IMR-90 (cell line): ENCODE measurements at regions not wholly inside any gene's neighbourhood (a gene's known extent, or its start where the extent isn't known, plus 50 kb on each side); places are given as distances from the start of the nearest gene placed in this dataset.

ENCODE experiments used
- ATAC-seq: fragments of 200-7000 bp; cut with Tn5 transposase; 2 replicates; pipeline ENCODE4 v1.9.1; 2020; ENCODE audit warnings: low read depth, mild to moderate bottlenecking, moderate library complexity
- BruUV-seq: library from RNA; stranded (reverse); fragments of 400-500 nt; replicated peaks from 2 replicates; lab custom pipeline; 2021; lab: Mats Ljungman, UMichigan
- CTCF ChIA-PET: fragments of 300-600 bp; formaldehyde crosslinking; extraction: SDS; loops from one replicate; lab custom pipeline; 2021; ENCODE audit warnings: antibody characterized with exemption; lab: Yijun Ruan, JAX
- POLR2A ChIA-PET: fragments of 300-600 bp; sonication (Branson Sonifier 250); formaldehyde crosslinking; loops from one replicate; lab custom pipeline; 2022; ENCODE audit warnings: antibody characterized with exemption; ENCODE audit not compliant: unreplicated experiment; lab: Charles Lee
- DNase-seq: peaks from one replicate; pipeline ENCODE4 v3.0.0; 2013
- H2AFZ ChIP-seq: replicated peaks from 2 replicates; pipeline ENCODE3; 2013; ENCODE audit warnings: low read length, mild to moderate bottlenecking; ENCODE audit not compliant: poor library complexity
- H2AK5ac ChIP-seq: 2 replicates; pipeline ENCODE4 v1.6.1; 2013; ENCODE audit warnings: low read depth, low read length, inconsistent platforms
- H2AK9ac ChIP-seq: replicated peaks from 2 replicates; pipeline ENCODE3; 2013; ENCODE audit warnings: mild to moderate bottlenecking, low read depth, low read length, moderate library complexity; ENCODE audit not compliant: poor library complexity
- H2BK120ac ChIP-seq: 2 replicates; pipeline ENCODE4 v1.6.1; 2013; ENCODE audit warnings: low read depth, low read length, inconsistent platforms
- H2BK15ac ChIP-seq: 3 replicates; pipeline ENCODE4 v1.6.1; 2013; ENCODE audit warnings: low read depth, low read length, inconsistent platforms
- H2BK20ac ChIP-seq: 2 replicates; pipeline ENCODE4 v1.6.1; 2013; ENCODE audit warnings: low read depth, mild to moderate bottlenecking, inconsistent platforms, low read length, moderate library complexity
- H2BK5ac ChIP-seq: 2 replicates; pipeline ENCODE4 v1.6.1; 2013; ENCODE audit warnings: mild to moderate bottlenecking, low read depth, low read length, inconsistent platforms; ENCODE audit not compliant: poor library complexity, severe bottlenecking
- H3K14ac ChIP-seq: replicated peaks from 2 replicates; pipeline ENCODE4 v1.6.1; 2013; ENCODE audit warnings: low read depth, low read length, inconsistent platforms
- H3K18ac ChIP-seq: 2 replicates; pipeline ENCODE4 v1.6.1; 2013; ENCODE audit warnings: low read depth, low read length, control low read depth
- H3K23ac ChIP-seq: 2 replicates; pipeline ENCODE4 v1.6.1; 2013; ENCODE audit warnings: low read depth, low read length, inconsistent platforms
- H3K27ac ChIP-seq: 2 replicates; pipeline ENCODE4 v1.5.1; 2013; ENCODE audit warnings: mild to moderate bottlenecking, control low read depth, low read length; ENCODE audit not compliant: insufficient read depth
- H3K27me3 ChIP-seq: 2 replicates; pipeline ENCODE4 v1.6.1; 2013; ENCODE audit warnings: low read length; ENCODE audit not compliant: control insufficient read depth, insufficient read depth
- H3K36me3 ChIP-seq: 2 replicates; pipeline ENCODE4 v1.6.1; 2013; ENCODE audit warnings: low read length, mixed read lengths; ENCODE audit not compliant: control insufficient read depth, insufficient read depth
- H3K4ac ChIP-seq: 2 replicates; pipeline ENCODE4 v1.6.1; 2013; ENCODE audit warnings: low read depth, low read length, inconsistent platforms
- H3K4me1 ChIP-seq: 2 replicates; pipeline ENCODE4 v1.6.1; 2013; ENCODE audit warnings: low read length, mixed read lengths; ENCODE audit not compliant: control insufficient read depth, insufficient read depth
- H3K4me2 ChIP-seq: 2 replicates; pipeline ENCODE4 v1.6.1; 2013; ENCODE audit warnings: low read depth, mild to moderate bottlenecking, control low read depth, low read length, moderate library complexity
- H3K4me3 ChIP-seq: 2 replicates; pipeline ENCODE4 v1.5.1; 2013; ENCODE audit warnings: low read depth, mild to moderate bottlenecking, control low read depth, low read length, moderate library complexity; ENCODE audit not compliant: insufficient read depth
- H3K56ac ChIP-seq: 2 replicates; pipeline ENCODE4 v1.6.1; 2013; ENCODE audit warnings: low read length, inconsistent platforms; ENCODE audit not compliant: insufficient read depth; ENCODE audit errors: extremely low read depth
- H3K79me1 ChIP-seq, 2 experiments: 2 replicates each; pipeline ENCODE4 v1.6.1; 2013; ENCODE audit warnings: low read length in 2 of 2, inconsistent platforms in 1 of 2, low read depth in 1 of 2
- H3K9ac ChIP-seq: 2 replicates; pipeline ENCODE4 v1.6.1; 2013; ENCODE audit warnings: low read depth, low read length, control low read depth
- H3K9me1 ChIP-seq: 2 replicates; pipeline ENCODE4 v1.6.1; 2013; ENCODE audit warnings: low read length, inconsistent platforms; ENCODE audit not compliant: insufficient read depth
- H3K9me3 ChIP-seq: 2 replicates; pipeline ENCODE4 v1.6.1; 2013; ENCODE audit warnings: low read length; ENCODE audit not compliant: control insufficient read depth, insufficient read depth
- H4K20me1 ChIP-seq: 2 replicates; pipeline ENCODE4 v1.6.1; 2013; ENCODE audit warnings: low read length, inconsistent platforms; ENCODE audit not compliant: insufficient read depth
- H4K5ac ChIP-seq: 2 replicates; pipeline ENCODE4 v1.6.1; 2013; ENCODE audit warnings: mild to moderate bottlenecking, low read depth, low read length, control low read depth
- H4K8ac ChIP-seq, 2 experiments: 2 replicates each; pipeline ENCODE4 v1.6.1; 2013; ENCODE audit warnings: low read depth in 2 of 2, low read length in 2 of 2, control low read depth in 1 of 2, inconsistent platforms in 1 of 2
- H4K91ac ChIP-seq: 2 replicates; pipeline ENCODE4 v1.6.1; 2013; ENCODE audit warnings: low read depth, low read length, inconsistent platforms; ENCODE audit not compliant: insufficient read depth
- BHLHE40 ChIP-seq: fragments of 150-350 bp; IDR thresholded peaks from 2 replicates; pipeline ENCODE4 v1.6.1; 2016; ENCODE audit warnings: mild to moderate bottlenecking, low read depth, low read length
- CHD1 ChIP-seq: IDR thresholded peaks from 2 replicates; pipeline ENCODE4 v1.6.1; 2012; ENCODE audit warnings: low read depth, low read length, improper control_type of control experiment
- FOS ChIP-seq: fragments of 150-350 bp; IDR thresholded peaks from 2 replicates; pipeline ENCODE4 v1.6.1; 2016; ENCODE audit warnings: low read depth, low read length
- MAFK ChIP-seq: IDR thresholded peaks from 2 replicates; pipeline ENCODE4 v1.6.1; 2012; ENCODE audit warnings: low read depth, low read length, improper control_type of control experiment
- MAZ ChIP-seq: IDR thresholded peaks from 2 replicates; pipeline ENCODE4 v1.6.1; 2012; ENCODE audit warnings: low read depth, mild to moderate bottlenecking, low read length, improper control_type of control experiment, moderate library complexity, borderline replicate concordance
- NFE2L2 ChIP-seq: fragments of 150-350 bp; IDR thresholded peaks from 2 replicates; pipeline ENCODE4 v1.6.1; 2016; ENCODE audit warnings: low read depth, mild to moderate bottlenecking, low read length
- POLR2A ChIP-seq: IDR thresholded peaks from 2 replicates; pipeline ENCODE4 v1.6.1; 2012; ENCODE audit warnings: mild to moderate bottlenecking, low read depth, low read length
- RAD21 ChIP-seq: IDR thresholded peaks from 2 replicates; pipeline ENCODE4 v1.6.1; 2012; ENCODE audit warnings: low read length, improper control_type of control experiment
- RFX5 ChIP-seq: IDR thresholded peaks from 2 replicates; pipeline ENCODE4 v1.8.0; 2012; ENCODE audit warnings: low read depth, mild to moderate bottlenecking, low read length, moderate library complexity
- SMC3 ChIP-seq: fragments of 150-350 bp; IDR thresholded peaks from 2 replicates; pipeline ENCODE4 v1.6.1; 2016; ENCODE audit warnings: low read depth, mild to moderate bottlenecking, antibody characterized with exemption, low read length, moderate library complexity
- USF2 ChIP-seq: fragments of 150-350 bp; IDR thresholded peaks from 2 replicates; pipeline ENCODE4 v1.6.1; 2017; ENCODE audit warnings: mild to moderate bottlenecking, antibody characterized with exemption, low read length, low read depth
- WGBS, 2 experiments: methylation state at CpG; one replicate each; pipeline versions ENCODE4 v1.1.5 to v1.1.7; 2013; ENCODE audit warnings: missing lambda C conversion rate in 2 of 2; ENCODE audit not compliant: insufficient read length in 1 of 2; ENCODE audit errors: extremely low coverage in 2 of 2; 5-methylcytosine and 5-hydroxymethylcytosine counted together
- dilution Hi-C: fragments of 300-500 bp; cut with HindIII; formaldehyde crosslinking; loops from one replicate; pipeline ENCODE4 v1.14.3; 2018; ENCODE audit warnings: low sequenced_read_pairs; ENCODE audit not compliant: unreplicated experiment
- in situ Hi-C: fragments of 300-500 bp; cut with MboI; formaldehyde crosslinking; loops from 3 replicates; pipeline ENCODE4 v1.14.3; 2019; ENCODE audit warnings: low sequenced_read_pairs, inconsistent platforms, mixed read lengths
- intact Hi-C: fragments of 100-400 bp; cut with micrococcal nuclease; formaldehyde crosslinking; loops from 2 replicates; pipeline ENCODE4 v1.10.0; 2022
- TF ChIP-seq, protein P1 (sequence below): conservative IDR thresholded peaks from 2 replicates; pipeline ENCODE4 v1.5.1; 2012; ENCODE audit warnings: mild to moderate bottlenecking, low read depth, low read length, improper control_type of control experiment

DNA sequence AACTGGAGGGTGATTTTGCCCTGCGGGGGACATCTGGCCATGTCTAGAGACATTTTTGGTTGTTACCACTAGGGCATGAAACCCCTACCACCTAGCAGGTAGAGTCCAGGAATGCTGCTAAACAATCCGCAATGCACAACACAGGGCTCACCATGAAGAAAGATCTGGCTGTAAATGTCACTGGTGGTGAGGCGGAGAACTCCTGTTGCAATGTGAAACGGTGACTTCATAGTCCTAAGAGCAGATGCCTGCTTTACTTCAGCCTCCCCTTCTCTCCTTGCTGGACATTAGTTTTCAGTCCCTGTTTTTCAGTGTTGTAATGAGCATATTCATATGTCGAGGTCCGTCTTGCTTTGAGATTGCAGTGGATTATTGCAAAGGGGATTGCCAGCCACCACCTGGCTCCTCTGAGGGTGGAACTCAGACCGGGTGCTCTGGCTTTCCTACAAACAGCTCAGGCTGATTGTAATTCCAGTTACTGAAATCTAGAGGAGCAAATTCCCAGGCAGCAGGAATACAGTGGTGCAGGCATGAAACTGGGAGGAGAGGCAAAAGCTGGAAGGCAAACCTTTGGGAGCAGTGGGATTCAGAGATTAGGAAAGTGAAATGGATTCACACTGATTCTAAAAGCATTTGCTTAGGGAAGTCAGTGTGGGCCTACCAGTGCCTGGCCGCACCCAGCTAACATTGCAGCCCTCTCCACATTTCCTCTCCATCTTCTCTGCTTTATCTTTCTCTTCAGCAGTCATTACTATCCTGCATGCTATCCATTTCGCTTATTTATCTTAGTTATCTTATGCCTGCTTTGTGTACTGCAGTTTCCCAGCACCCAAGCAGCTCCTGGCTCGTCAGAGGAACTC lies 76.1 kb upstream of the PCDH8 start:
- no peaks in the 10 kb centered on the region; the same call in 1 of the 2 replicates for H3K9me3 ChIP-seq
- H3K4me3 ChIP-seq = no peak overlapping the region
- no peak overlapping the region for H2BK120ac ChIP-seq
- DNase-seq = no peak
- BruUV-seq = no TSS peak
- H2AFZ ChIP-seq = no peak overlapping the region
- no peak for ATAC-seq
- in situ Hi-C loops (no loop called here), intact Hi-C loops (no loop called here), dilution Hi-C loops (no loop called here)
- H3K9me1 ChIP-seq = no peaks in the 10 kb centered on the region
- no peak overlapping the region for H3K56ac ChIP-seq
- H3K4ac ChIP-seq = no peak overlapping the region
- no peak overlapping the region for H3K23ac ChIP-seq
- ChIA-PET POLR2A (no interaction called here), CTCF (interaction anchor here (0.5 kb wide), 1 partner anchor 66 kb away, joined by 4 read pairs; no protein-coding TSS in a partner anchor)
- no peak overlapping the region for H3K14ac ChIP-seq
- no peak overlapping the region for H2BK20ac ChIP-seq
- H4K5ac ChIP-seq = no peak overlapping the region
- H3K36me3 ChIP-seq = no peaks in the 10 kb centered on the region
- no peaks in the 10 kb centered on the region for H3K79me1 ChIP-seq
- no peak overlapping the region for H2AK9ac ChIP-seq
- no peak overlapping the region for H2BK5ac ChIP-seq
- H3K4me2 ChIP-seq = no peak overlapping the region
- 60% methylated on average over 2 of the region's 10 CpGs; no CpG with 5 or more reads in 1 of the 2 experiments for WGBS, 2 experiments
- H2AK5ac ChIP-seq = no peak overlapping the region
- no peaks in the 10 kb centered on the region for H3K27me3 ChIP-seq
- no peak overlapping the region for H2BK15ac ChIP-seq
- H4K20me1 ChIP-seq = no peaks in the 10 kb centered on the region
- no peak overlapping the region for H4K91ac ChIP-seq
- H3K27ac ChIP-seq = no peak overlapping the region
- no peak overlapping the region for H3K9ac ChIP-seq
- no peak overlapping the region for H4K8ac ChIP-seq
- H3K18ac ChIP-seq = no peak overlapping the region
- no peak for TF ChIP-seq NFE2L2
- no peak for TF ChIP-seq POLR2A
- no peak for TF ChIP-seq BHLHE40
- no peak for TF ChIP-seq RFX5
- no peak for TF ChIP-seq FOS
- no peak for TF ChIP-seq SMC3
- no peak for TF ChIP-seq MAFK
- no peak for TF ChIP-seq CHD1
- TF ChIP-seq RAD21 = no peak
- TF ChIP-seq, protein P1, sequence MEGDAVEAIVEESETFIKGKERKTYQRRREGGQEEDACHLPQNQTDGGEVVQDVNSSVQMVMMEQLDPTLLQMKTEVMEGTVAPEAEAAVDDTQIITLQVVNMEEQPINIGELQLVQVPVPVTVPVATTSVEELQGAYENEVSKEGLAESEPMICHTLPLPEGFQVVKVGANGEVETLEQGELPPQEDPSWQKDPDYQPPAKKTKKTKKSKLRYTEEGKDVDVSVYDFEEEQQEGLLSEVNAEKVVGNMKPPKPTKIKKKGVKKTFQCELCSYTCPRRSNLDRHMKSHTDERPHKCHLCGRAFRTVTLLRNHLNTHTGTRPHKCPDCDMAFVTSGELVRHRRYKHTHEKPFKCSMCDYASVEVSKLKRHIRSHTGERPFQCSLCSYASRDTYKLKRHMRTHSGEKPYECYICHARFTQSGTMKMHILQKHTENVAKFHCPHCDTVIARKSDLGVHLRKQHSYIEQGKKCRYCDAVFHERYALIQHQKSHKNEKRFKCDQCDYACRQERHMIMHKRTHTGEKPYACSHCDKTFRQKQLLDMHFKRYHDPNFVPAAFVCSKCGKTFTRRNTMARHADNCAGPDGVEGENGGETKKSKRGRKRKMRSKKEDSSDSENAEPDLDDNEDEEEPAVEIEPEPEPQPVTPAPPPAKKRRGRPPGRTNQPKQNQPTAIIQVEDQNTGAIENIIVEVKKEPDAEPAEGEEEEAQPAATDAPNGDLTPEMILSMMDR = no peak
- no peak for TF ChIP-seq MAZ
- no peak for TF ChIP-seq USF2
- no peaks in the 10 kb centered on the region for H3K4me1 ChIP-seq
